Gastrocnemius medialis (tissue), 4 donors: ENCODE measurements at regions not wholly inside any gene's neighbourhood (a gene's known extent, or its start where the extent isn't known, plus 50 kb on each side); places are given as distances from the start of the nearest gene placed in this dataset.
"Not testable (repeated sequence)": the region's sequence is repeated elsewhere in the genome, so short reads cannot be mapped to it uniquely, and the experiment has no call there.

Experiments
- ATAC-seq, 2 donors: fragments of 150-250 bp; one replicate each; pipeline ENCODE4 v1.9.1; 2016
- DNase-seq, 2 donors: peaks; one replicate each; pipeline ENCODE4 v3.0.0-alpha.2; 2019
- H3K27ac ChIP-seq, 4 donors: fragments of 200-600 bp; sonication (generic); 1 replicate in 1 of 4; 2 replicates in 3 of 4; pipeline ENCODE4 v1.5.1; 2016 to 2018; ENCODE audit warnings: mild to moderate bottlenecking in 2 of 4, moderate library complexity in 1 of 4
- H3K27me3 ChIP-seq, 3 donors: fragments of 200-600 bp; sonication (generic) in 2 of 3; 1 replicate in 1 of 3; 2 replicates in 2 of 3; pipeline versions ENCODE4 v1.5.1 to v1.6.0; 2016 to 2019; ENCODE audit warnings: mild to moderate bottlenecking in 1 of 3, moderate library complexity in 1 of 3
- H3K36me3 ChIP-seq, 2 donors: fragments of 200-600 bp; sonication (generic) in 1 of 2; one replicate each; pipeline ENCODE4 v1.5.1; 2017 to 2018
- H3K4me1 ChIP-seq, 2 donors: fragments of 200-600 bp; sonication (generic) in 1 of 2; one replicate each; pipeline ENCODE4 v1.5.1; 2016 to 2017; ENCODE audit warnings: mild to moderate bottlenecking in 2 of 2
- H3K4me3 ChIP-seq, 4 donors: fragments of 200-600 bp; sonication (generic) in 3 of 4; 1 replicate in 1 of 4; 2 replicates in 3 of 4; pipeline ENCODE4 v1.5.1; 2016 to 2019; ENCODE audit warnings: mild to moderate bottlenecking in 2 of 4
- H3K9me3 ChIP-seq, 3 donors: fragments of 200-600 bp; sonication (generic) in 2 of 3; 1 replicate in 1 of 3; 2 replicates in 2 of 3; pipeline ENCODE4 v1.5.1; 2016 to 2019
- CTCF ChIP-seq, 5 experiments: fragments of 450-650 bp in 3 of 5; fragments of 200-600 bp in 2 of 5; sonication (generic) in 2 of 5; IDR thresholded peaks in 4 of 5; conservative IDR thresholded peaks in 1 of 5; 1 replicate in 4 of 5; 2 replicates in 1 of 5; pipeline ENCODE4 v1.5.1; 2016 to 2019; ENCODE audit warnings: antibody characterized with exemption in 5 of 5, mild to moderate bottlenecking in 3 of 5, moderate library complexity in 3 of 5
- POLR2A ChIP-seq, 2 donors: fragments of 450-650 bp; IDR thresholded peaks; one replicate each; pipeline ENCODE4 v1.6.1; 2017; ENCODE audit warnings: antibody characterized with exemption in 2 of 2, mild to moderate bottlenecking in 2 of 2, moderate library complexity in 2 of 2
- in situ Hi-C, 4 donors: fragments of 200-750 bp; cut with MboI; loops; one replicate each; pipeline versions ENCODE4 v1.15.0 to v1.8.0; 2017; ENCODE audit warnings: low sequenced_read_pairs in 4 of 4
- intact Hi-C: fragments of 100-400 bp; cut with DNase I; formaldehyde crosslinking; loops from one replicate; pipeline ENCODE4 v1.15.1; 2023; ENCODE audit warnings: low total_unique reads

- DNase-seq = no peak
- TF ChIP-seq POLR2A (IDR thresholded peaks at IDR 0.05) (no peak), CTCF (IDR thresholded peaks at IDR 0.05 in 4 of 5, conservative IDR thresholded peaks at IDR 0.05 in 1 of 5) (no peak)
- Histone ChIP-seq H3K27ac (no peak overlapping the region), H3K4me1 (no peaks in the 10 kb centered on the region), H3K36me3 (no peaks in the 10 kb centered on the region), H3K9me3 (peaks cover 0 to 7% (median 5%) of the 10 kb centered on the region in 3 donors), H3K4me3 (no peak overlapping the region), H3K27me3 (no peaks in the 10 kb centered on the region)
- ATAC-seq = no peak
- intact Hi-C loops = no loop called here
- in situ Hi-C loops = no loop called here
Observed at GRCh38 chr5:40124367-40124766, 555.3 kb upstream of the PTGER4 start.

DNA sequence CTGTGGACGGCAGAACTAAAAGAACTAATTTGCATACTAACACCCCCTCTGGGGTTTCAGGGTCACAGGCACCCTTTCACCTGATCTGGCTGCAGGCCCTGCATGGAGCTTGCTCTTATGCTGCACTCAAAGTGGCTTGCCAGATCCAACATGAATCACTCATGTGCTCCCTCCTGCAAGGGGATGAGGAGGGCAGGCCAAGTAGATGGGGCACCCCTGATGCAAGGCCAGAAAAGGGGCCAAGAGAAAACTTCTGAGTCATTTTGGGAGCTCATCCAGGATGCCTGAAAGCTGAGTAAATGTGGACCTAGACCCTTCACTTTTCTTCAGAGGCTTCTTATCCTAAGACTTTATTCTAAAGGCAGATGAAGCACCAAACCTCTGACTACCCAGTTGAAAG, 558.5 kb upstream of the PTGER4 start:
- Histone ChIP-seq H3K4me1 (no peaks in the 10 kb centered on the region), H3K4me3 (no peak overlapping the region), H3K9me3 (peaks cover 0 to 7% (median 5%) of the 10 kb centered on the region in 3 donors), H3K27ac (no peak overlapping the region), H3K36me3 (no peaks in the 10 kb centered on the region), H3K27me3 (no peaks in the 10 kb centered on the region)
- in situ Hi-C loops (no loop called here), intact Hi-C loops (no loop called here)
- no peak for ATAC-seq
- no peak for TF ChIP-seq POLR2A (IDR thresholded peaks at IDR 0.05)
- no peak for TF ChIP-seq CTCF (IDR thresholded peaks at IDR 0.05 in 4 of 5, conservative IDR thresholded peaks at IDR 0.05 in 1 of 5)
- no peak for DNase-seq

GRCh38 chr5:40112875-40113274, 566.8 kb upstream of the PTGER4 start:
- Histone ChIP-seq H3K36me3 (no peaks in the 10 kb centered on the region), H3K27me3 (no peaks in the 10 kb centered on the region), H3K4me3 (no peak overlapping the region), H3K4me1 (peaks cover 0 to 8% of the 10 kb centered on the region in 2 donors), H3K27ac (no peak overlapping the region), H3K9me3 (no peaks in the 10 kb centered on the region)
- intact Hi-C loops (no loop called here), in situ Hi-C loops (no loop called here)
- DNase-seq = no peak
- no peak for ATAC-seq
- TF ChIP-seq POLR2A (IDR thresholded peaks at IDR 0.05) = no peak
- no peak for TF ChIP-seq CTCF (IDR thresholded peaks at IDR 0.05 in 4 of 5, conservative IDR thresholded peaks at IDR 0.05 in 1 of 5)

- H3K4me3 ChIP-seq, H3K9me3 ChIP-seq, H3K27me3 ChIP-seq, DNase-seq, ATAC-seq, intact Hi-C loops, H3K27ac ChIP-seq, in situ Hi-C loops, H3K4me1 ChIP-seq, H3K36me3 ChIP-seq: not testable (repeated sequence)
Observed at GRCh38 chr5:40111036-40111435, 568.7 kb upstream of the PTGER4 start.

- H3K9me3 ChIP-seq, in situ Hi-C loops, H3K4me1 ChIP-seq, H3K4me3 ChIP-seq, H3K36me3 ChIP-seq, intact Hi-C loops, H3K27me3 ChIP-seq, ATAC-seq, H3K27ac ChIP-seq, DNase-seq: not testable (repeated sequence)
Observed at GRCh38 chr5:40108764-40109390, 570.8 kb upstream of the PTGER4 start.

DNA sequence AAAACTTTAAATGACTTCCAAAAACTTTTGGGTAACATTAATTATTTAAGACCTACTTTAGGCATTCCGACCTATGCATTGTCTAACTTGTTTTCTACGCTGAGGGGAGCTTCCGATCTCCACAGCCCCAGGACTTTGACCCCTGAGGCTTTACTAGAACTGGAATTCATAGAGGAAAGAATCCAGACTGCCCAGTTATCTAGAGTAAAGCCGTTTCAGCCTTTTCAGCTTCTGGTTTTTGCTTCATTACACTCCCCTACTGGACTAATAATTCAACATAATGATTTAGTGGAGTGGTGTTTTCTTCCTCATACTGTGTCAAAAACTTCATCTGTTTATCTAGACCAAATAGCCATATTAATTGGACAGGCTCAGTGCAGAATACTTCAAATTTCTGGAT, 571.9 kb upstream of the PTGER4 start:
- H3K27ac ChIP-seq, H3K27me3 ChIP-seq, DNase-seq, ATAC-seq, in situ Hi-C loops, H3K4me3 ChIP-seq, H3K4me1 ChIP-seq, H3K9me3 ChIP-seq, H3K36me3 ChIP-seq, intact Hi-C loops: not testable (repeated sequence)
